PC-9 (cell line): ENCODE measurements at regions not wholly inside any gene's neighbourhood (a gene's known extent, or its start where the extent isn't known, plus 50 kb on each side); places are given as distances from the start of the nearest gene placed in this dataset.

Experiments
- BruUV-seq: library from RNA; stranded (reverse); fragments of 400-500 nt; replicated peaks from 2 replicates; lab custom pipeline; 2021; lab: Mats Ljungman, UMichigan
- CTCF ChIA-PET: fragments of 300-600 bp; sonication (Branson Sonifier 250); formaldehyde crosslinking; loops from one replicate; lab custom pipeline; 2022; ENCODE audit warnings: antibody characterized with exemption; lab: Charles Lee
- POLR2A ChIA-PET: fragments of 300-600 bp; sonication (Branson Sonifier 250); formaldehyde crosslinking; loops from one replicate; lab custom pipeline; 2022; ENCODE audit warnings: antibody characterized with exemption; ENCODE audit not compliant: unreplicated experiment; lab: Charles Lee
- DNase-seq, 2 experiments: peaks; one replicate each; pipeline versions ENCODE4 v3.0.0 to v3.0.0-alpha.2; 2015 to 2022; ENCODE audit warnings: mixed read lengths in 1 of 2
- H2AFZ ChIP-seq: fragments of 200-600 bp; sonication (generic); 2 replicates; pipeline ENCODE4 v1.8.1; 2017; ENCODE audit warnings: antibody characterized with exemption
- H3F3A ChIP-seq: fragments of 200-600 bp; sonication (generic); 2 replicates; pipeline ENCODE4 v1.8.1; 2017; ENCODE audit warnings: antibody characterized with exemption, mild to moderate bottlenecking, low read depth; ENCODE audit not compliant: insufficient read depth
- H3K27ac ChIP-seq: fragments of 200-600 bp; sonication (generic); 2 replicates; pipeline ENCODE4 v1.6.1; 2016; ENCODE audit warnings: mixed run types
- H3K27me3 ChIP-seq: fragments of 200-600 bp; sonication (generic); 2 replicates; pipeline ENCODE4 v1.6.1; 2016; ENCODE audit warnings: low read depth, mixed run types; ENCODE audit not compliant: insufficient read depth
- H3K36me3 ChIP-seq: fragments of 200-600 bp; sonication (generic); 2 replicates; pipeline ENCODE4 v1.6.1; 2016; ENCODE audit warnings: low read depth, mixed run types
- H3K4me1 ChIP-seq: fragments of 200-600 bp; sonication (generic); replicated peaks from 2 replicates; pipeline ENCODE4 v1.6.1; 2016; ENCODE audit warnings: mixed run types; ENCODE audit not compliant: insufficient read depth
- H3K4me2 ChIP-seq: fragments of 200-600 bp; sonication (generic); 2 replicates; pipeline ENCODE4 v1.6.1; 2017; ENCODE audit warnings: mixed run types
- H3K4me3 ChIP-seq: fragments of 200-600 bp; sonication (generic); 2 replicates; pipeline ENCODE4 v1.6.1; 2016; ENCODE audit warnings: mixed run types
- H3K79me2 ChIP-seq: fragments of 200-600 bp; sonication (generic); 2 replicates; pipeline ENCODE4 v1.6.1; 2017; ENCODE audit warnings: low read depth, mixed run types
- H3K9me2 ChIP-seq: fragments of 200-600 bp; sonication (generic); 2 replicates; pipeline ENCODE4 v1.8.1; 2017; ENCODE audit warnings: mild to moderate bottlenecking; ENCODE audit not compliant: insufficient read depth
- H3K9me3 ChIP-seq: fragments of 200-600 bp; sonication (generic); 2 replicates; pipeline ENCODE4 v1.8.1; 2016; ENCODE audit warnings: low read depth; ENCODE audit not compliant: insufficient read depth
- H4K20me1 ChIP-seq: fragments of 200-600 bp; sonication (generic); 2 replicates; pipeline ENCODE4 v1.8.1; 2017; ENCODE audit not compliant: insufficient read depth
- EZH2 ChIP-seq: fragments of 200-600 bp; sonication (generic); IDR thresholded peaks from 2 replicates; pipeline ENCODE4 v1.8.0; 2017; ENCODE audit warnings: antibody characterized with exemption, low read depth
- intact Hi-C: fragments of 100-400 bp; cut with micrococcal nuclease; formaldehyde crosslinking; loops from one replicate; pipeline ENCODE4 v1.10.0; 2022; ENCODE audit not compliant: unreplicated experiment
- TF ChIP-seq, protein P1 (sequence below): fragments of 200-600 bp; sonication (generic); conservative IDR thresholded peaks from 2 replicates; pipeline ENCODE4 v1.6.1; 2017; ENCODE audit warnings: mixed run types, antibody characterized with exemption, mild to moderate bottlenecking, moderate library complexity

DNA sequence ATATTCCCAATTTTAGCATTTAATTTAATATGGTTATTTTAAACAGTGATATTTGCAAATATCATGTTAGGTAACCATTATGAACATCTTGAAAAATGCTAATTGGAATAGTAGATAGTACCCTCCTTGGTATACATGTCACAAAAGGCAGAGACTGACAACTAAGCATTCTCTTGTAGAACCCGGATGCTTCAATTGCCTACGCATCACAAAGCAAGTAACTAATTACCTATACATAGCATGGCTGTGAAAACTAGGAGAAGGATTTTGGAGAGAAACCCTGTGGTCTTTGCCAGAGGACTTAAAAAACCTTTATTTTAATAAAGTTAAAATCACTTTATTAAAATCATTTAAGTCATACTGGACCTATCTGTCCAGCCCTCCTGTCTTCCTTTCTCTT lies 764.1 kb upstream of the TENM3 start:
- no peak for DNase-seq
- Histone ChIP-seq H3K4me3 (no peak overlapping the region), H3K27ac (no peak overlapping the region), H3F3A (no peaks in the 10 kb centered on the region), H3K4me2 (no peak overlapping the region), H3K36me3 (no peaks in the 10 kb centered on the region), H2AFZ (no peak overlapping the region), H3K9me2 (no peaks in the 10 kb centered on the region), H4K20me1 (no peaks in the 10 kb centered on the region), H3K9me3 (no peaks in the 10 kb centered on the region), H3K4me1 (no peaks in the 10 kb centered on the region), H3K79me2 (no peaks in the 10 kb centered on the region), H3K27me3 (peaks cover 8% of the 10 kb centered on the region)
- no TSS peak for BruUV-seq
- ChIA-PET POLR2A (no interaction called here), CTCF (no interaction called here)
- TF ChIP-seq EZH2: no peak
- TF ChIP-seq, protein P1, sequence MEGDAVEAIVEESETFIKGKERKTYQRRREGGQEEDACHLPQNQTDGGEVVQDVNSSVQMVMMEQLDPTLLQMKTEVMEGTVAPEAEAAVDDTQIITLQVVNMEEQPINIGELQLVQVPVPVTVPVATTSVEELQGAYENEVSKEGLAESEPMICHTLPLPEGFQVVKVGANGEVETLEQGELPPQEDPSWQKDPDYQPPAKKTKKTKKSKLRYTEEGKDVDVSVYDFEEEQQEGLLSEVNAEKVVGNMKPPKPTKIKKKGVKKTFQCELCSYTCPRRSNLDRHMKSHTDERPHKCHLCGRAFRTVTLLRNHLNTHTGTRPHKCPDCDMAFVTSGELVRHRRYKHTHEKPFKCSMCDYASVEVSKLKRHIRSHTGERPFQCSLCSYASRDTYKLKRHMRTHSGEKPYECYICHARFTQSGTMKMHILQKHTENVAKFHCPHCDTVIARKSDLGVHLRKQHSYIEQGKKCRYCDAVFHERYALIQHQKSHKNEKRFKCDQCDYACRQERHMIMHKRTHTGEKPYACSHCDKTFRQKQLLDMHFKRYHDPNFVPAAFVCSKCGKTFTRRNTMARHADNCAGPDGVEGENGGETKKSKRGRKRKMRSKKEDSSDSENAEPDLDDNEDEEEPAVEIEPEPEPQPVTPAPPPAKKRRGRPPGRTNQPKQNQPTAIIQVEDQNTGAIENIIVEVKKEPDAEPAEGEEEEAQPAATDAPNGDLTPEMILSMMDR: no peak
- intact Hi-C loops: no loop called here

DNA sequence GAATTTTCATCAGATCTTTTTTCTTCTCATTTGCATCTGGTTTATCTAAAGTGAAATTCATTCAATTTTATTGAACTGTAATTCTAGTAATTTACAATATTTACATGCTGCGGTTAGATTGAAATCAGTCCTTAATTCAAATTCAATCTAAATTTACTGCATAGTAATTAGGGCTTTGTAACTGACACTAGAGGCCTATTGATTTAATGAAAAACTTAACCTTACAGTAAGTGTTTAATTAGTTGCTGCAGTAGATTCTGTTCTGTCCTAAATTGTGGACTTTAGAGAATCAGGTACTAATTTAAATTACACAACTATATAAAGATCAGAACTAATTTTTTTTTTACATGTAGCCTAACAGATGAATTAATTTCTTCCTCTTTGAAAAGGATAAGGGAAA lies 758.8 kb upstream of the TENM3 start:
- Histone ChIP-seq H3K36me3 (no peaks in the 10 kb centered on the region), H3F3A (no peaks in the 10 kb centered on the region), H2AFZ (no peak overlapping the region), H3K79me2 (no peaks in the 10 kb centered on the region), H4K20me1 (no peaks in the 10 kb centered on the region), H3K9me2 (no peaks in the 10 kb centered on the region), H3K27ac (no peak overlapping the region), H3K4me3 (no peak overlapping the region), H3K27me3 (peaks cover 8% of the 10 kb centered on the region), H3K4me1 (no peaks in the 10 kb centered on the region), H3K9me3 (no peaks in the 10 kb centered on the region), H3K4me2 (no peak overlapping the region)
- POLR2A ChIA-PET: no interaction called here
- BruUV-seq: no TSS peak
- TF ChIP-seq, protein P1: no peak
- TF ChIP-seq EZH2: no peak
- no peak for DNase-seq
- intact Hi-C loops: no loop called here
- CTCF ChIA-PET: no interaction called here

DNA sequence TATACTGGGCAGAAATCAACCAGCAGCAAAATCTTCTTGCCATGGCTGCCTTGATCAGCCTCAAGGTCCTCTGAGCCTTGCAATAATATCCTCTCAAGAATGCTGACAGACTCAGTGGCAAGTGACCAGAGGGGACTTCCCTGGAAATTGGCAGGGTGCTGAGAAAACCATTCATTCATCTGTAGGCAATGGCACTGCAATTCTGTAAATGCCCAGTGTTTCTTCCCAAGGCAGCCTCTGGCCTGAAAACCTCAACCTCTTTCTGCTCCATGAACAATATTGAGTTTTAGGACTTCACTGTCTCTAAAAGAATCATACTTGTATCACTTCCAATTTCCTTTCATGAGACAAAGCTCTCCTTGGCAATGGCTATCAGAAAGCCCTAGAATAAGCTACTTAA lies 754.3 kb upstream of the TENM3 start:
- no peak overlapping the region for H3K4me3 ChIP-seq
- no peaks in the 10 kb centered on the region for H3K9me3 ChIP-seq
- ChIA-PET CTCF (no interaction called here), POLR2A (no interaction called here)
- H3K27me3 ChIP-seq: no peaks in the 10 kb centered on the region; the same call in 1 of the 2 replicates
- H3F3A ChIP-seq: no peaks in the 10 kb centered on the region
- no peaks in the 10 kb centered on the region for H3K9me2 ChIP-seq
- no peak for DNase-seq
- no peak for TF ChIP-seq EZH2
- TF ChIP-seq, protein P1: no peak
- H3K4me2 ChIP-seq: no peak overlapping the region
- no peak overlapping the region for H2AFZ ChIP-seq
- no peak overlapping the region for H3K27ac ChIP-seq
- BruUV-seq: no TSS peak
- H3K79me2 ChIP-seq: no peaks in the 10 kb centered on the region
- H3K4me1 ChIP-seq: no peaks in the 10 kb centered on the region
- intact Hi-C loops: no loop called here
- no peaks in the 10 kb centered on the region for H3K36me3 ChIP-seq
- H4K20me1 ChIP-seq: no peaks in the 10 kb centered on the region
